ENCODE measurements at regions not wholly inside any gene's neighbourhood (a gene's known extent, or its start where the extent isn't known, plus 50 kb on each side); places are given as distances from the start of the nearest gene placed in this dataset.

GRCh38 chr11:43582863-43583462 lies 97.6 kb upstream of the HSD17B12 start:
- H3K4me1 ChIP-seq = peaks cover 0 to 43% of the 10 kb centered on the region in 2 donors
- H3K27ac ChIP-seq = no peak overlapping the region
- no peak overlapping the region for H3K4me3 ChIP-seq
- no peaks in the 10 kb centered on the region for H3K9me3 ChIP-seq
- no peak for DNase-seq (ENCODE audit: low spot score)
- peaks cover 14 to 33% of the 10 kb centered on the region in 2 donors for H3K27me3 ChIP-seq
- TF ChIP-seq CTCF (IDR thresholded peaks at IDR 0.05) = no peak
- no peaks in the 10 kb centered on the region for H3K36me3 ChIP-seq

GRCh38 chr11:43583548-43583947 lies 97.0 kb upstream of the HSD17B12 start:
- H3K27ac ChIP-seq = no peak overlapping the region
- TF ChIP-seq CTCF (IDR thresholded peaks at IDR 0.05) = no peak
- peaks cover 14 to 30% of the 10 kb centered on the region in 2 donors for H3K27me3 ChIP-seq
- no peak overlapping the region for H3K4me3 ChIP-seq
- H3K4me1 ChIP-seq = peaks cover 0 to 39% of the 10 kb centered on the region in 2 donors
- H3K36me3 ChIP-seq = no peaks in the 10 kb centered on the region
- no peak for DNase-seq (ENCODE audit: low spot score)
- no peaks in the 10 kb centered on the region for H3K9me3 ChIP-seq

- no peak overlapping the region for H3K27ac ChIP-seq
- no peak for TF ChIP-seq CTCF (IDR thresholded peaks at IDR 0.05)
- no peak for DNase-seq (ENCODE audit: low spot score)
- H3K27me3 ChIP-seq = peaks cover 10 to 13% of the 10 kb centered on the region in 2 donors
- no peaks in the 10 kb centered on the region for H3K36me3 ChIP-seq
- no peaks in the 10 kb centered on the region for H3K9me3 ChIP-seq
- peaks cover 0 to 14% of the 10 kb centered on the region in 2 donors for H3K4me1 ChIP-seq
- H3K4me3 ChIP-seq = no peak overlapping the region
These were observed 94.5 kb upstream of the HSD17B12 start for GRCh38 chr11:43585877-43586608.

- Histone ChIP-seq H3K27me3 (no peaks in the 10 kb centered on the region), H3K9me3 (no peaks in the 10 kb centered on the region), H3K36me3 (no peaks in the 10 kb centered on the region), H3K4me3 (no peak overlapping the region), H3K27ac (no peak overlapping the region), H3K4me1 (no peaks in the 10 kb centered on the region)
- DNase-seq (ENCODE audit: low spot score) = no peak
- TF ChIP-seq CTCF (IDR thresholded peaks at IDR 0.05) = no peak
These were observed 90.8 kb upstream of the HSD17B12 start for GRCh38 chr11:43589601-43590250.

GRCh38 chr11:43601511-43601910 lies 79.0 kb upstream of the HSD17B12 start:
- H3K27me3 ChIP-seq = no peaks in the 10 kb centered on the region
- no peak overlapping the region for H3K4me3 ChIP-seq
- TF ChIP-seq CTCF (IDR thresholded peaks at IDR 0.05) = no peak
- H3K9me3 ChIP-seq = no peaks in the 10 kb centered on the region
- no peaks in the 10 kb centered on the region for H3K4me1 ChIP-seq
- no peaks in the 10 kb centered on the region for H3K36me3 ChIP-seq
- no peak for DNase-seq (ENCODE audit: low spot score)
- H3K27ac ChIP-seq = no peak overlapping the region

Measured in right atrium auricular region (tissue), 2 donors.